GM12878 (cell line): ENCODE measurements at regions not wholly inside any gene's neighbourhood (a gene's known extent, or its start where the extent isn't known, plus 50 kb on each side); places are given as distances from the start of the nearest gene placed in this dataset.

Experiments used
- CHD4 ChIP-seq: fragments of 200-600 bp; sonication (generic); IDR thresholded peaks from 2 replicates; pipeline ENCODE4 v1.6.1; 2016; ENCODE audit warnings: mild to moderate bottlenecking
- FOXK2 ChIP-seq: fragments of 450-650 bp; IDR thresholded peaks from 2 replicates; pipeline ENCODE4 v1.6.1; 2017; ENCODE audit warnings: mild to moderate bottlenecking, moderate library complexity
- MYB ChIP-seq: fragments of 150-350 bp; IDR thresholded peaks from 2 replicates; pipeline ENCODE4 v1.6.1; 2014; ENCODE audit warnings: mild to moderate bottlenecking, low read depth, low read length, borderline replicate concordance
- USF1 ChIP-seq: IDR thresholded peaks from 2 replicates; pipeline ENCODE4 v1.6.1; 2011; ENCODE audit warnings: borderline replicate concordance, low read depth, mild to moderate bottlenecking, moderate library complexity, mixed read lengths, low read length; ENCODE audit not compliant: insufficient read depth; ENCODE audit errors: extremely low read length
- ZBED1 ChIP-seq: IDR thresholded peaks from 2 replicates; pipeline ENCODE4 v1.6.1; 2016; ENCODE audit warnings: borderline replicate concordance
- ZBTB4 ChIP-seq: fragments of 450-650 bp; formaldehyde crosslinking; IDR thresholded peaks from 2 replicates; pipeline ENCODE4 v1.4.0; 2022; ENCODE audit warnings: mild to moderate bottlenecking, moderate library complexity
- ZNF687 ChIP-seq: fragments of 450-650 bp; IDR thresholded peaks from 2 replicates; pipeline ENCODE4 v1.6.1; 2017; ENCODE audit warnings: mild to moderate bottlenecking, moderate library complexity
- ZZZ3 ChIP-seq: IDR thresholded peaks from 2 replicates; pipeline ENCODE4 v1.6.1; 2011; ENCODE audit warnings: low read depth; ENCODE audit not compliant: control insufficient read depth, insufficient read length

GRCh38 chr9:119707228-119707845 is 338.1 kb upstream of the BRINP1 start (continued):
- TF ChIP-seq ZBTB4 (CRISPR knock-in tag) (no peak), ZBED1 (no peak), CHD4 (no peak), USF1 (no peak), ZNF687 (no peak), MYB (no peak), ZZZ3 (no peak), FOXK2 (no peak)
